GM21529 (cell line): ENCODE measurements at regions not wholly inside any gene's neighbourhood (a gene's known extent, or its start where the extent isn't known, plus 50 kb on each side); places are given as distances from the start of the nearest gene placed in this dataset.
A peak's percentile ranks its signal among the peaks of the same experiment; 100 is the strongest.
"Not testable (repeated sequence)": the region's sequence is repeated elsewhere in the genome, so short reads cannot be mapped to it uniquely, and the experiment has no call there.

ENCODE experiments used
- ATAC-seq: cut with Tn5 transposase; IDR thresholded peaks from one replicate; pipeline ENCODE4 v1.9.1; 2021; ENCODE audit not compliant: unreplicated experiment

DNA sequence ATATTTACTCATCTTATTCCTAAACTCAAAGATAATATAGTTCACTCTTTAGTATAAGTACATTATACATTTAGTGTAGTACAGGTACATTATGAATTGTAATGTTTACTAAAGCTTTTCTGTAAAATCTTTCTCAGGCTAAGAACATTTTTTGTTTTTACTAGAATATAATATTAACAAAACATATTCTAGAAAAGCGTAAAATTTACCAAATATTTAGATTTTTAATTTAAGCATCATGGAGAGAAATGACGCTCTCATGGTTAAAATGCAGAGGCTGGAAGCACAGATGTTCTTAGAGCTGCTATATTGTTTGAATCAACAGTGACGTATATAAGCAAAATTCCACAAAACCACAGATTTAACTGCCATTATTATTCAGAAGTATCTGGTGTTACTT, 54.7 kb upstream of the NBPF15 start:
- not testable (repeated sequence) for ATAC-seq

- ATAC-seq = not testable (repeated sequence)
Measured at GRCh38 chr1:144516906-144517305, 55.4 kb upstream of the NBPF15 start.

DNA sequence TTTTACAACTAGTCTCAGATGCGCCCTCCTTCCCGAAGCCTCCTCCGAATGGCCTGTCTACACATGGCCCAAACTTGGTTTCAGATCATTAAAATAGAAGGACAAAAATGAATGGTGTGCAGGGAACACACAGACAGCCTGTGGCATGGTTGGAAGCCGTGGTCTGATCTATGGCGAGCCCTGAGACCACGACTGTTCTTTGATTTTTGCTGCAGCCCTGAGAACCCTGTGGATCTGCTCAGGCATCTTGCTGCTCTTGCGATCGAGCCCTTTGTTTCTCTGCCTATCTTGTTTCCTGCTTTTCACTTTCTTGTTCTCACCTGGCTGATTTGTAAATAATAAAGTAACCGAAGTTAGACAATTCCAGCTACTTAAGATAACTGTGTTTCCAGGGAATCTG, 57.0 kb upstream of the NBPF15 start:
- ATAC-seq = not testable (repeated sequence)

GRCh38 chr1:144519528-144520189, 58.2 kb upstream of the NBPF15 start:
- not testable (repeated sequence) for ATAC-seq

GRCh38 chr1:144523661-144524407, 62.4 kb upstream of the NBPF15 start:
- peak; percentile 91 for ATAC-seq

- peak; percentile 53 for ATAC-seq
Measured at GRCh38 chr1:144532156-144532607, 60.5 kb upstream of the PPIAL4F start.

GRCh38 chr1:144533480-144533879, 59.2 kb upstream of the PPIAL4F start:
- ATAC-seq = not testable (repeated sequence)

DNA sequence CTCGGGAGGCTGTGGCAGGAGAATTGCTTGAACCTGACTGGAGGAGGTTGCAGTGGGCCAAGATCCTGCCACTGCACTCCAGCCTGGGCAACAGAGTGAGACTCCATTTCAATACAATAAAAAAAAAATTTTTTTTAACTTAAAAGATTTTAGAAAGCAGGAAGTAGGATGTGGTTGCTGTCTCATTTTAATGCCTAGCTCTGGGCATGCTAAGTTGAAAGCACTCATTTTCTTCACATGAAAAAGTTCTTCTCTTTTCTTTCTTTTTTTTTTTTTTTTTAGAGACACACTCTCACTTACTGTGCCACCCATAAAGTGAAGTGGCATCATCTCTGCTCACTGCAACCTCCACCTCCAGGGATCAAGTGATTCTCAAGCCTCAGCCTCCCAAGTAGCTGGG, 58.4 kb upstream of the PPIAL4F start:
- ATAC-seq = not testable (repeated sequence)

- ATAC-seq = not testable (repeated sequence)
Measured at GRCh38 chr1:144536677-144537076, 56.0 kb upstream of the PPIAL4F start.

GRCh38 chr1:144537234-144537633, 55.5 kb upstream of the PPIAL4F start:
- not testable (repeated sequence) for ATAC-seq

- ATAC-seq = not testable (repeated sequence)
Measured at GRCh38 chr1:144538736-144539135, 54.0 kb upstream of the PPIAL4F start.

- not testable (repeated sequence) for ATAC-seq
Measured at GRCh38 chr1:144539191-144539960, 53.3 kb upstream of the PPIAL4F start.
